MCF 10A (cell line): ENCODE measurements at regions not wholly inside any gene's neighbourhood (a gene's known extent, or its start where the extent isn't known, plus 50 kb on each side); places are given as distances from the start of the nearest gene placed in this dataset.

Experiments used
- BruUV-seq: library from RNA; stranded (reverse); fragments of 400-500 nt; replicated peaks from 2 replicates; lab custom pipeline; 2021; lab: Mats Ljungman, UMichigan
- CTCF ChIA-PET: fragments of 300-600 bp; sonication (Branson Sonifier 250); formaldehyde crosslinking; extraction: SDS; loops from one replicate; lab custom pipeline; 2021; ENCODE audit warnings: antibody characterized with exemption, inconsistent platforms; lab: Yijun Ruan, JAX
- POLR2A ChIA-PET: fragments of 300-600, 350-650 bp; sonication (Branson Sonifier 250); formaldehyde crosslinking; extraction: SDS; loops from one replicate; lab custom pipeline; 2020; ENCODE audit warnings: antibody characterized with exemption, inconsistent platforms; lab: Yijun Ruan, JAX
- DNase-seq: peaks from one replicate; pipeline ENCODE4 v3.0.0-alpha.2; 2018; ENCODE audit not compliant: unreplicated experiment
- H3K27ac Mint-ChIP-seq: one replicate; pipeline ENCODE4 v1.8.0; 2022; ENCODE audit warnings: mild to moderate bottlenecking, low read depth, mixed read lengths; ENCODE audit not compliant: unreplicated experiment
- H3K27me3 Mint-ChIP-seq: one replicate; pipeline ENCODE4 v1.8.0; 2022; ENCODE audit warnings: mixed read lengths; ENCODE audit not compliant: insufficient read depth, unreplicated experiment
- H3K36me3 Mint-ChIP-seq: one replicate; pipeline ENCODE4 v1.8.0; 2022; ENCODE audit warnings: mild to moderate bottlenecking, moderate library complexity, mixed read lengths; ENCODE audit not compliant: insufficient read depth, unreplicated experiment
- H3K4me1 Mint-ChIP-seq: one replicate; pipeline ENCODE4 v1.8.0; 2022; ENCODE audit warnings: mixed read lengths; ENCODE audit not compliant: insufficient read depth, unreplicated experiment
- H3K4me3 Mint-ChIP-seq: one replicate; pipeline ENCODE4 v1.8.0; 2022; ENCODE audit warnings: mild to moderate bottlenecking, moderate library complexity, mixed read lengths; ENCODE audit not compliant: unreplicated experiment
- H3K9me3 Mint-ChIP-seq: one replicate; pipeline ENCODE4 v1.8.0; 2022; ENCODE audit warnings: mixed read lengths; ENCODE audit not compliant: unreplicated experiment
- CTCF ChIP-seq: fragments of 200-600 bp; IDR thresholded peaks from one replicate; pipeline ENCODE4 v1.8.0; 2022; ENCODE audit warnings: antibody characterized with exemption, mild to moderate bottlenecking; ENCODE audit not compliant: unreplicated experiment
- intact Hi-C: fragments of 100-400 bp; cut with micrococcal nuclease; formaldehyde crosslinking; loops from 2 replicates; pipeline ENCODE4 v1.14.1; 2022

DNA sequence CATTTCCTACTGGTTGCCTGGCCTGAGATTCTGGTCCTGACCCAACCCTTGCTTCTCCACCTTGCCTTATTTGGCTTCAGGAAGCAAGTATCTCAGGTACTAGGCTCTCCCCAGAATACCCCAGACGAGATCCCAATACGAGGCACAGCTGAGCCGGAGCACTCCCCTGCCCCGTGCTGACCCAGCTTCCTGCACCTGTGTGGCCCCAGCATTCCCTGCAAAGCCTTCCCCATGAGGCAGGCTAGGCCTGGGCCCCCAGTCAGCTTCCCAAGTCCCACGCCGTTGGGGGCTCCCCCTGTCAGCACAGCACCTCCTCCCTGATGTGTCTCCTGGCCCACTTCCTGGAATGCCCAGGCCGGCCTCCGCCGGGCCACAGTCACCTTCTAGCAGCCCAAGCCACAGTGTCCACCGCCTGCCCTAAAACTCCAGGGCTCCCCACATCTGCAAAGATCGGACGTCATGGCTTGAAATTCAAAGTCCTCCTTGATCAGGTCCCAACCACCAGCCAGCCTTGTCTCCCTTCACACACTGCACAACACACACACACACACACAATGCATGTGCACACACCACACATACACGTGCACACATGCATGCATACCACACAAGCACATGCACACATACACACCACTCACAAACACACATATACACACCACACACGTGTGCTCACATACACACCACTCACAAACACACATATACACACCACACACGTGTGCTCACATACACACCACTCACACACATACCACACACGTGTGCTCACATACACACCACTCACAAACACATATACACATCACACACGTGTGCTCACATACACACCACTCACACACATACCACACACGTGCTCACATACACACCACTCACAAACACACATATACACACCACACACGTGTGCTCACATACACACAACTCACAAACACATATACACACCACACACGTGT lies 78.9 kb upstream of the FOXK1 start:
- ChIA-PET POLR2A (no interaction called here), CTCF (no interaction called here)
- no TSS peak for BruUV-seq
- TF ChIP-seq CTCF = no peak
- no peak overlapping the region for H3K27ac Mint-ChIP-seq
- H3K9me3 Mint-ChIP-seq = no peaks in the 10 kb centered on the region
- DNase-seq = no peak
- no peaks in the 10 kb centered on the region for H3K27me3 Mint-ChIP-seq
- no peaks in the 10 kb centered on the region for H3K4me1 Mint-ChIP-seq
- H3K36me3 Mint-ChIP-seq = no peaks in the 10 kb centered on the region
- H3K4me3 Mint-ChIP-seq = no peak overlapping the region
- intact Hi-C loops = no loop called here

GRCh38 chr7:4603843-4604231 lies 78.3 kb upstream of the FOXK1 start:
- no peaks in the 10 kb centered on the region for H3K27me3 Mint-ChIP-seq
- H3K4me1 Mint-ChIP-seq = no peaks in the 10 kb centered on the region
- no peak for TF ChIP-seq CTCF
- DNase-seq = no peak
- H3K36me3 Mint-ChIP-seq = no peaks in the 10 kb centered on the region
- ChIA-PET CTCF (interaction anchor here (0.9 kb wide), 1 partner anchor 28 kb away, joined by 3 read pairs; no protein-coding TSS in a partner anchor), POLR2A (no interaction called here)
- intact Hi-C loops = no loop called here
- H3K27ac Mint-ChIP-seq = no peak overlapping the region
- no peak overlapping the region for H3K4me3 Mint-ChIP-seq
- no TSS peak for BruUV-seq
- H3K9me3 Mint-ChIP-seq = no peaks in the 10 kb centered on the region

DNA sequence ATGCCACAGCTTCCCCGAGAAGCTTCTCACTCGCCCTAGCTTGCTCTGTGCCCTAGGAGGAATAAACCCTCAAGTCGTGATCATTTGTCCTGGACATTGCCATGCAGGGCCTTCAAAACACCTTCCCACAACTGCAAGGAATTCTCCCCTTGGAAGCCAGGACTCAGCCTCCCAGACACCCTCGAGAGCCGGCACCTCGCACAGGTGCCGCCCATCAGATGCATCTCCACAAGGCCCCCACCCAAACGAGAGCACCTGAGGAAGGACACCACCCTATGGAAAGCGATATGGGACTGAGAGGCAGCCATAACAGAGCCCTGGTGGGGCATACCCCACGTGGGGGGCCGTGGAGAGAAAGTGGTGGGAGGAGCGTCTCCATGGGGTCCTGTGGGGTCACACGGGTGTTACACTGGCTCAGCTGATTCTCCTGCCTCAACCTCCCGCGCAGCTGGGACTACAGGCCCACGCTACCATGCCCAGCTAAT lies 77.6 kb upstream of the FOXK1 start:
- BruUV-seq = no TSS peak
- Mint-ChIP-seq H3K36me3 (no peaks in the 10 kb centered on the region), H3K9me3 (no peaks in the 10 kb centered on the region), H3K4me3 (no peak overlapping the region), H3K4me1 (no peaks in the 10 kb centered on the region), H3K27me3 (no peaks in the 10 kb centered on the region), H3K27ac (no peak overlapping the region)
- ChIA-PET CTCF (interaction anchor here (0.7 to 0.9 kb wide), 2 partner anchors 27 to 1700 kb away, joined by 3 read pairs; no protein-coding TSS in a partner anchor), POLR2A (interaction anchor here (0.6 kb wide), 1 partner anchor 13 kb away, joined by 3 read pairs; no protein-coding TSS in a partner anchor)
- no peak for TF ChIP-seq CTCF
- intact Hi-C loops = no loop called here
- DNase-seq = no peak

GRCh38 chr7:4606797-4607196 lies 75.3 kb upstream of the FOXK1 start:
- H3K27me3 Mint-ChIP-seq = no peaks in the 10 kb centered on the region
- CTCF ChIA-PET = interaction anchor here (0.6 kb wide), 1 partner anchor 149 kb away, joined by 3 read pairs; no protein-coding TSS in a partner anchor
- no peak for TF ChIP-seq CTCF
- intact Hi-C loops = no loop called here
- H3K4me1 Mint-ChIP-seq = peaks cover 6% of the 10 kb centered on the region
- H3K27ac Mint-ChIP-seq = no peak overlapping the region
- no peak for DNase-seq
- H3K4me3 Mint-ChIP-seq = no peak overlapping the region
- no peaks in the 10 kb centered on the region for H3K9me3 Mint-ChIP-seq
- BruUV-seq = no TSS peak
- POLR2A ChIA-PET = no interaction called here
- no peaks in the 10 kb centered on the region for H3K36me3 Mint-ChIP-seq
